Activated T-helper 2 cell treated with anti-CD3 and anti-CD28 coated beads, Interferon-gamma antibody, Interleukin-2, Interleukin-4, amounts not matched to agents 10 μg/mL and 5 μg/mL and 100 μg/mL, durations not matched to agents 14 hours and 24 hours and 36 hours (primary cell): ENCODE measurements at regions not wholly inside any gene's neighbourhood (a gene's known extent, or its start where the extent isn't known, plus 50 kb on each side); places are given as distances from the start of the nearest gene placed in this dataset.

Experiments used
- DNase-seq: peaks from one replicate; pipeline ENCODE4 v3.0.0; 2021; ENCODE audit warnings: low spot score
- H3K27ac Mint-ChIP-seq: one replicate; pipeline ENCODE4 v1.8.0; 2021; ENCODE audit warnings: mixed read lengths
- H3K27me3 Mint-ChIP-seq: one replicate; pipeline ENCODE4 v1.8.0; 2021; ENCODE audit warnings: low read depth, mixed read lengths
- H3K36me3 Mint-ChIP-seq: one replicate; pipeline ENCODE4 v1.8.0; 2021; ENCODE audit warnings: low read depth, mixed read lengths
- H3K4me1 Mint-ChIP-seq: one replicate; pipeline ENCODE4 v1.8.0; 2021; ENCODE audit warnings: low read depth, mixed read lengths
- H3K4me3 Mint-ChIP-seq: one replicate; pipeline ENCODE4 v1.8.0; 2021; ENCODE audit warnings: low read depth, mild to moderate bottlenecking, moderate library complexity, mixed read lengths
- H3K9me3 Mint-ChIP-seq: one replicate; pipeline ENCODE4 v1.8.0; 2021; ENCODE audit warnings: mixed read lengths
- intact Hi-C: fragments of 100-400 bp; cut with micrococcal nuclease; formaldehyde crosslinking; loops from one replicate; pipeline ENCODE4 v1.15.1; 2023

GRCh38 chr16:54342966-54343365, 56.4 kb upstream of the IRX3 start:
- H3K4me1 Mint-ChIP-seq, result no peaks in the 10 kb centered on the region
- no peak overlapping the region for H3K27ac Mint-ChIP-seq
- peaks cover 2% of the 10 kb centered on the region for H3K27me3 Mint-ChIP-seq
- intact Hi-C loops, result no loop called here
- H3K9me3 Mint-ChIP-seq, result no peaks in the 10 kb centered on the region
- DNase-seq, result no peak
- H3K36me3 Mint-ChIP-seq, result no peaks in the 10 kb centered on the region
- no peak overlapping the region for H3K4me3 Mint-ChIP-seq

GRCh38 chr16:54341892-54342776, 55.5 kb upstream of the IRX3 start:
- DNase-seq, result no peak
- Mint-ChIP-seq H3K9me3 (no peaks in the 10 kb centered on the region), H3K36me3 (no peaks in the 10 kb centered on the region), H3K27me3 (peaks cover 2% of the 10 kb centered on the region), H3K4me3 (no peak overlapping the region), H3K4me1 (no peaks in the 10 kb centered on the region), H3K27ac (no peak overlapping the region)
- intact Hi-C loops, result no loop called here

DNA sequence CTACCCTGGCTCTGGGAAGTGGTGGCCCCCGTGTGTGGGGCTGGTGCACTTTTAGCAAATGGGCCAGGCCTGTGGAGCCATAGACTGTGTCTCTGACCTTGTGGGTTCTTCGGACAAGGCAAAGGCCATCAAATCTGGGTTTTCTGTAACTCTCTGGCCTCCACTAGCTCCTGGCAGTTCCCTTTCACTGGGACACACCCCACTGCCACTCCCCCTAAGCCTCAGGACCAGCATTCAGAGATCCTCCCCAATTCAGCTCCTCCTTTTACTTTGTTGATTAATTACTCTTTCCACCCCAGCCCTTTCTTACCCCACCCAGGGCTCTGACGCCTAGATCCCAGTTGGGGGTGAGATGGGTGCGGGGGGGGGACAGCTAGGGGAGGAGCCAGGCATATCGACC, 53.9 kb upstream of the IRX3 start:
- H3K36me3 Mint-ChIP-seq, result no peaks in the 10 kb centered on the region
- no peaks in the 10 kb centered on the region for H3K9me3 Mint-ChIP-seq
- intact Hi-C loops, result no loop called here
- H3K4me1 Mint-ChIP-seq, result no peaks in the 10 kb centered on the region
- peaks cover 6% of the 10 kb centered on the region for H3K27me3 Mint-ChIP-seq
- no peak overlapping the region for H3K4me3 Mint-ChIP-seq
- DNase-seq, result no peak
- H3K27ac Mint-ChIP-seq, result no peak overlapping the region

DNA sequence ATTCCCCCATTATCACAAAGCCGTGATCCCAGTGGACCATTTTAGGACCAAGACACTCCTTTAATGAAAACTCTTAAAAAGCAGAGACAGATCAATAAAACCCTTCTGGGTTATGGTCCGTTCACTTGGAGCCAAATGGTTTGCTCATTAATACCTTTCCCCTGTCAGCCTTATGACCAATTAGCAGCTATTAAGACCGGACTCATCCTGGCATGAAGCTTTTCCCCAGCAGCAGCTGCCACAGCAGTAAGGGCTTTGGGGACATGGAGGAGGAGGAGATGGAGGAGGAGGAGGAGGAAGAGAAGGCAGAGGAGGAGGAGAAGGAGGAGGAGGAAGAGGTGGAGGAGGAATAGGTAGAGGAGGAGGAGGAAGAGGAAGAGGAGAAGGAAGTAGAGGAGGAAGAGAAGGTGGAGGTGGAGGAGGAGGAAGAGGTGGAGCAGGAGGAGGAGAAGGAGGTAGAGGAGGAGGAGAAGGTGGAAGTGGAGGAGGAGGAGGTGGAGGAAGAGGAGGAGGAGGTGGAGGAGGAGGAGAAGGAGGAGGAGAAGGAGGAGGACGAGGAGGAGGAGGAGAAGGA, 50.1 kb upstream of the IRX3 start:
- H3K27me3 Mint-ChIP-seq, result peaks cover 12% of the 10 kb centered on the region
- no peaks in the 10 kb centered on the region for H3K36me3 Mint-ChIP-seq
- intact Hi-C loops, result no loop called here
- no peak overlapping the region for H3K27ac Mint-ChIP-seq
- H3K4me1 Mint-ChIP-seq, result no peaks in the 10 kb centered on the region
- no peaks in the 10 kb centered on the region for H3K9me3 Mint-ChIP-seq
- DNase-seq, result no peak
- H3K4me3 Mint-ChIP-seq, result no peak overlapping the region
